OCI-LY1 (cell line): ENCODE measurements at regions not wholly inside any gene's neighbourhood (a gene's known extent, or its start where the extent isn't known, plus 50 kb on each side); places are given as distances from the start of the nearest gene placed in this dataset.

Experiments used
- H2AFZ ChIP-seq: fragments of 200-600 bp; sonication (generic), shearing (Covaris generic); 2 replicates; pipeline ENCODE4 v1.6.0; 2014; ENCODE audit warnings: antibody characterized with exemption, mild to moderate bottlenecking, low read length
- H3F3A ChIP-seq: fragments of 200-600 bp; sonication (generic), shearing (Covaris generic); 2 replicates; pipeline ENCODE4 v1.6.0; 2014; ENCODE audit warnings: mild to moderate bottlenecking, antibody characterized with exemption, low read length, moderate library complexity; ENCODE audit not compliant: insufficient read depth
- H3K27ac ChIP-seq: fragments of 200-600 bp; sonication (generic); 2 replicates; pipeline ENCODE4 v1.5.1; 2014; ENCODE audit warnings: low read length, mixed run types, mild to moderate bottlenecking, low read depth; ENCODE audit not compliant: poor library complexity, severe bottlenecking
- H3K27me3 ChIP-seq: fragments of 200-600 bp; sonication (generic); 2 replicates; pipeline ENCODE4 v1.6.0; 2014; ENCODE audit warnings: antibody characterized with exemption, mild to moderate bottlenecking, low read length, moderate library complexity; ENCODE audit not compliant: insufficient read depth
- H3K36me3 ChIP-seq: fragments of 200-600 bp; sonication (generic); 2 replicates; pipeline ENCODE4 v1.6.1; 2014; ENCODE audit warnings: mild to moderate bottlenecking, antibody characterized with exemption, low read length, moderate library complexity, mixed read lengths; ENCODE audit not compliant: insufficient read depth
- H3K4me1 ChIP-seq: fragments of 200-600 bp; sonication (generic); 2 replicates; pipeline ENCODE4 v1.5.1; 2014; ENCODE audit warnings: mild to moderate bottlenecking, low read length, moderate library complexity; ENCODE audit not compliant: insufficient read depth, severe bottlenecking
- H3K4me2 ChIP-seq: fragments of 200-600 bp; sonication (generic), shearing (Covaris generic); 2 replicates; pipeline ENCODE4 v1.6.1; 2014; ENCODE audit warnings: low read length
- H3K4me3 ChIP-seq: fragments of 200-600 bp; sonication (generic); 2 replicates; pipeline ENCODE4 v1.5.1; 2014; ENCODE audit warnings: low read length, low read depth, mild to moderate bottlenecking, mixed read lengths; ENCODE audit not compliant: poor library complexity, severe bottlenecking
- H3K79me2 ChIP-seq: fragments of 200-600 bp; shearing (Covaris generic); 2 replicates; pipeline ENCODE4 v1.6.1; 2016; ENCODE audit warnings: mixed run types, low read length, mixed read lengths; ENCODE audit not compliant: insufficient read depth
- H3K9ac ChIP-seq: fragments of 200-600 bp; sonication (generic), shearing (Covaris generic); 2 replicates; pipeline ENCODE4 v1.6.1; 2014; ENCODE audit warnings: mild to moderate bottlenecking, low read length, mixed read lengths
- H3K9me2 ChIP-seq: fragments of 200-600 bp; sonication (generic), shearing (Covaris generic); 2 replicates; pipeline ENCODE4 v1.6.1; 2014; ENCODE audit warnings: low read depth, mild to moderate bottlenecking, low read length, mixed read lengths
- H3K9me3 ChIP-seq: fragments of 200-600 bp; shearing (Covaris generic); 2 replicates; pipeline ENCODE4 v1.6.1; 2014; ENCODE audit warnings: low read length, mixed read lengths
- H4K20me1 ChIP-seq: fragments of 200-600 bp; sonication (generic), shearing (Covaris generic); 2 replicates; pipeline ENCODE4 v1.6.0; 2016; ENCODE audit warnings: mild to moderate bottlenecking, low read length; ENCODE audit not compliant: insufficient read depth
- CTCF ChIP-seq: fragments of 200-600 bp; sonication (generic), shearing (Covaris generic); IDR thresholded peaks from 2 replicates; pipeline ENCODE4 v1.5.1; 2017; ENCODE audit warnings: mild to moderate bottlenecking, antibody characterized with exemption, low read length, moderate library complexity, mixed read lengths
- EZH2 ChIP-seq: fragments of 200-600 bp; sonication (generic), shearing (Covaris generic); IDR thresholded peaks from 2 replicates; pipeline ENCODE4 v1.8.0; 2017; ENCODE audit warnings: borderline replicate concordance, mixed run types, mild to moderate bottlenecking, antibody characterized with exemption, low read length, moderate library complexity, mixed read lengths

DNA sequence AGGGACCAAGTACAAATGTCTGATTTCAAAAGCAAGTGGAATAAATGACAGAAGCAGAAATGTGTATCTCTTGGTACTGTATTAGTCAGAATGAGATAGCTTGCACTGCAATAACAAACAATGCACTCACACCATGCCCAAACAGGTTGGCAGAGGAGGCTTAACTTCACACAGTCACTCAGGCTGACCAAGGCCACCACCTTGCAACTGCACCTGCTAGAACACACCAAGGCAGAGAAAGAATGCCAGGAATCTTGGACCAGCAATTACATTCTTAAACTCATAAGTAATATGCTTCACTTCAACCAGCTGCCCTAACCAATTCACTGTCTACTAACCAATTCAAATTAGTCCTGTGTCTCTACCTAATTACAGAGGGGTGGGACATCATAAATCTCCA lies 378.3 kb downstream of the BCL11B start:
- Histone ChIP-seq H3K36me3 (no peaks in the 10 kb centered on the region), H3K27me3 (no peaks in the 10 kb centered on the region), H3K4me2 (no peak overlapping the region), H3F3A (no peaks in the 10 kb centered on the region), H2AFZ (no peak overlapping the region), H3K4me3 (no peak overlapping the region), H3K9ac (no peak overlapping the region), H3K27ac (no peak overlapping the region), H3K79me2 (no peaks in the 10 kb centered on the region), H3K4me1 (no peaks in the 10 kb centered on the region), H3K9me3 (no peaks in the 10 kb centered on the region), H3K9me2 (no peaks in the 10 kb centered on the region), H4K20me1 (no peaks in the 10 kb centered on the region)
- no peak for TF ChIP-seq CTCF
- no peak for TF ChIP-seq EZH2

- TF ChIP-seq EZH2 (no peak), CTCF (no peak)
- Histone ChIP-seq H3K4me3 (no peak overlapping the region), H4K20me1 (no peaks in the 10 kb centered on the region), H2AFZ (no peak overlapping the region), H3K36me3 (no peaks in the 10 kb centered on the region), H3K4me1 (no peaks in the 10 kb centered on the region), H3F3A (no peaks in the 10 kb centered on the region), H3K9me3 (no peaks in the 10 kb centered on the region), H3K9me2 (no peaks in the 10 kb centered on the region), H3K4me2 (no peak overlapping the region), H3K9ac (no peak overlapping the region), H3K27me3 (no peaks in the 10 kb centered on the region), H3K27ac (no peak overlapping the region), H3K79me2 (no peaks in the 10 kb centered on the region)
Measured at GRCh38 chr14:98894600-98894999, 377.4 kb downstream of the BCL11B start.

- Histone ChIP-seq H3K4me2 (no peak overlapping the region), H4K20me1 (no peaks in the 10 kb centered on the region), H3K36me3 (no peaks in the 10 kb centered on the region), H3K9me2 (no peaks in the 10 kb centered on the region), H3K9ac (no peak overlapping the region), H3K4me1 (no peaks in the 10 kb centered on the region), H3K4me3 (no peak overlapping the region), H2AFZ (no peak overlapping the region), H3K9me3 (no peaks in the 10 kb centered on the region), H3K27me3 (no peaks in the 10 kb centered on the region), H3K27ac (no peak overlapping the region), H3F3A (no peaks in the 10 kb centered on the region), H3K79me2 (no peaks in the 10 kb centered on the region)
- no peak for TF ChIP-seq EZH2
- TF ChIP-seq CTCF: no peak
Measured at GRCh38 chr14:98896449-98896848, 375.5 kb downstream of the BCL11B start.
